Ascending aorta (tissue), 2 donors: ENCODE measurements at regions not wholly inside any gene's neighbourhood (a gene's known extent, or its start where the extent isn't known, plus 50 kb on each side); places are given as distances from the start of the nearest gene placed in this dataset.
"Not testable (repeated sequence)": the region's sequence is repeated elsewhere in the genome, so short reads cannot be mapped to it uniquely, and the experiment has no call there.

Experiments used
- DNase-seq, 2 donors: peaks; one replicate each; pipeline ENCODE4 v3.0.0-alpha.2; 2019; ENCODE audit warnings: low spot score in 2 of 2
- H3K27ac ChIP-seq, 2 donors: fragments of 200-600 bp; sonication (generic); one replicate each; pipeline ENCODE4 v1.5.1; 2016 to 2017; ENCODE audit warnings: mild to moderate bottlenecking in 1 of 2
- H3K27me3 ChIP-seq: fragments of 200-600 bp; sonication (generic); one replicate; pipeline ENCODE4 v1.5.1; 2017
- H3K36me3 ChIP-seq, 2 donors: fragments of 200-600 bp; sonication (generic); one replicate each; pipeline ENCODE4 v1.5.1; 2016
- H3K4me1 ChIP-seq, 2 donors: fragments of 200-600 bp; sonication (generic); one replicate each; pipeline ENCODE4 v1.5.1; 2016 to 2017; ENCODE audit warnings: mild to moderate bottlenecking in 1 of 2
- H3K4me3 ChIP-seq, 2 donors: fragments of 200-600 bp; sonication (generic); one replicate each; pipeline ENCODE4 v1.5.1; 2016 to 2017; ENCODE audit warnings: mild to moderate bottlenecking in 1 of 2
- H3K9me3 ChIP-seq, 2 donors: fragments of 200-600 bp; sonication (generic); one replicate each; pipeline ENCODE4 v1.5.1; 2016
- intact Hi-C: fragments of 100-400 bp; cut with DNase I; formaldehyde crosslinking; loops from one replicate; pipeline ENCODE4 v1.15.1; 2023
- TF ChIP-seq, protein P1 (sequence below), 3 experiments: fragments of 200-600 bp in 2 of 3; fragments of 450-650 bp in 1 of 3; sonication (generic) in 2 of 3; IDR thresholded peaks; one replicate each; pipeline ENCODE4 v1.5.1; 2016 to 2019; ENCODE audit warnings: antibody characterized with exemption in 3 of 3, mild to moderate bottlenecking in 1 of 3, moderate library complexity in 1 of 3

DNA sequence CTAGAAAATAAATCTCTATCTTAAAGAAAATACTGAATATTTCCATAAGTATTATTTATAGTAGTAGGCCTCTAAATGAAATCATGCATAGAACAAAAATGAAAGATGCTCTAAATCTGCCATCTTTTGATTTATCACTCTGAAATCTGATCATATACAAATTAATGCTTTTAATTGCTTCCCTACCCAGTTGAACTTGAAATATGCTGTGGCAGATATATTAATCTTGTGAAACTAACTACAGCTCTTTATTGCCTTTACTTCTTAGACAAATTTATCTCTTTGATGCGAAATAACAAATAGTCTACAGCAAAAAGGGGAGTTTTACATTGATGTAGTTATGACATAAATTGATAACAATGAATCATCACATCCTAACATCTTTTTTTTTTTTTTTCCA, 510.7 kb upstream of the SLITRK6 start:
- no peak overlapping the region for H3K4me3 ChIP-seq
- no peaks in the 10 kb centered on the region for H3K9me3 ChIP-seq
- no peaks in the 10 kb centered on the region for H3K36me3 ChIP-seq
- H3K27ac ChIP-seq, result no peak overlapping the region
- no peaks in the 10 kb centered on the region for H3K27me3 ChIP-seq
- no peaks in the 10 kb centered on the region for H3K4me1 ChIP-seq
- intact Hi-C loops, result no loop called here
- no peak for DNase-seq
- TF ChIP-seq, protein P1, sequence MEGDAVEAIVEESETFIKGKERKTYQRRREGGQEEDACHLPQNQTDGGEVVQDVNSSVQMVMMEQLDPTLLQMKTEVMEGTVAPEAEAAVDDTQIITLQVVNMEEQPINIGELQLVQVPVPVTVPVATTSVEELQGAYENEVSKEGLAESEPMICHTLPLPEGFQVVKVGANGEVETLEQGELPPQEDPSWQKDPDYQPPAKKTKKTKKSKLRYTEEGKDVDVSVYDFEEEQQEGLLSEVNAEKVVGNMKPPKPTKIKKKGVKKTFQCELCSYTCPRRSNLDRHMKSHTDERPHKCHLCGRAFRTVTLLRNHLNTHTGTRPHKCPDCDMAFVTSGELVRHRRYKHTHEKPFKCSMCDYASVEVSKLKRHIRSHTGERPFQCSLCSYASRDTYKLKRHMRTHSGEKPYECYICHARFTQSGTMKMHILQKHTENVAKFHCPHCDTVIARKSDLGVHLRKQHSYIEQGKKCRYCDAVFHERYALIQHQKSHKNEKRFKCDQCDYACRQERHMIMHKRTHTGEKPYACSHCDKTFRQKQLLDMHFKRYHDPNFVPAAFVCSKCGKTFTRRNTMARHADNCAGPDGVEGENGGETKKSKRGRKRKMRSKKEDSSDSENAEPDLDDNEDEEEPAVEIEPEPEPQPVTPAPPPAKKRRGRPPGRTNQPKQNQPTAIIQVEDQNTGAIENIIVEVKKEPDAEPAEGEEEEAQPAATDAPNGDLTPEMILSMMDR (IDR thresholded peaks at IDR 0.05), result no peak

DNA sequence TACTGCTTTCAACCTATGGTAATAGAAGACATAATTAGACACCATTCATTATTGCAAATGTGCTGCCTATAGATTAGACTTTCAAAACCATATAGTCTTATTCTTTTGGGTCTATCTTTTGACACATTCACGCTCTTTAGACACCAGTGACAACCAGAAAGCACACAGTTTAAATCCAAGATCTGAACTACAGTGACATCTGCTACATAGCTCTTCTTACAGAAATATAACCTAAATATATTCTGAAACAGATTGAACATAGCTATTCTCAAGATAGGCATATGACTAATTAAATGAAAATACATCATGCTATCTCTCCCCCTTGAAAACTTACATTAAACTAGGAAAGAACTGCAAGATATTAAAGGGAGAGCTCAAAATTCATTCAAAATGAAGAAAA, 514.2 kb upstream of the SLITRK6 start:
- Histone ChIP-seq H3K27ac (no peak overlapping the region), H3K36me3 (no peaks in the 10 kb centered on the region), H3K27me3 (no peaks in the 10 kb centered on the region), H3K9me3 (no peaks in the 10 kb centered on the region), H3K4me3 (no peak overlapping the region), H3K4me1 (no peaks in the 10 kb centered on the region)
- intact Hi-C loops, result no loop called here
- TF ChIP-seq, protein P1 (IDR thresholded peaks at IDR 0.05), result no peak
- DNase-seq, result no peak

DNA sequence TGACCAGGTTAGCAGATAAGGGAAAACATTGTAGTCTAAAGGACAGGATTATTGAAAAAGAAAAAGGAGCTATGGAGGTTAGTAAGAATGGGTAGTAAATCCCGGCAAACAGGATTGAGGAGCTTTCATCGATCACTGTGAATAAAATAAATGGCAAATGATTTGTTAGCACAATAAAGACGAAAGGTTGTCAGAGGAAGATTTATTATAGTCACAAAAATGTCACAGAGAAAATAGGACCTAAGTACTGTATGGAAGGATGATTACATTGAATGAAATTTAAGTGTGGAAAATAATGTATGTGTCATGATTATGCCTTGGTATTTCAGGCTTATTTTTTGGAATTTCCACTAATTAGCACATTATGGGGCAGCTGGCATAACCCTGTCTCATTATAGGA, 519.2 kb upstream of the SLITRK6 start:
- DNase-seq, result no peak
- no peaks in the 10 kb centered on the region for H3K9me3 ChIP-seq
- no peaks in the 10 kb centered on the region for H3K27me3 ChIP-seq
- no peaks in the 10 kb centered on the region for H3K36me3 ChIP-seq
- no peaks in the 10 kb centered on the region for H3K4me1 ChIP-seq
- TF ChIP-seq, protein P1 (IDR thresholded peaks at IDR 0.05), result no peak
- no peak overlapping the region for H3K4me3 ChIP-seq
- H3K27ac ChIP-seq, result no peak overlapping the region
- intact Hi-C loops, result no loop called here

GRCh38 chr13:86324191-86324590, 525.0 kb upstream of the SLITRK6 start:
- no peaks in the 10 kb centered on the region for H3K4me1 ChIP-seq
- TF ChIP-seq, protein P1 (IDR thresholded peaks at IDR 0.05), result no peak
- DNase-seq, result no peak
- no peak overlapping the region for H3K4me3 ChIP-seq
- H3K9me3 ChIP-seq, result no peaks in the 10 kb centered on the region
- no peaks in the 10 kb centered on the region for H3K36me3 ChIP-seq
- H3K27ac ChIP-seq, result no peak overlapping the region
- H3K27me3 ChIP-seq, result no peaks in the 10 kb centered on the region
- intact Hi-C loops, result no loop called here

GRCh38 chr13:86355301-86355700, 556.1 kb upstream of the SLITRK6 start:
- Histone ChIP-seq H3K4me3 (no peak overlapping the region), H3K27me3 (no peaks in the 10 kb centered on the region), H3K36me3 (no peaks in the 10 kb centered on the region), H3K9me3 (no peaks in the 10 kb centered on the region), H3K27ac (no peak overlapping the region), H3K4me1 (no peaks in the 10 kb centered on the region)
- DNase-seq, result no peak
- TF ChIP-seq, protein P1 (IDR thresholded peaks at IDR 0.05), result no peak
- intact Hi-C loops, result no loop called here

DNA sequence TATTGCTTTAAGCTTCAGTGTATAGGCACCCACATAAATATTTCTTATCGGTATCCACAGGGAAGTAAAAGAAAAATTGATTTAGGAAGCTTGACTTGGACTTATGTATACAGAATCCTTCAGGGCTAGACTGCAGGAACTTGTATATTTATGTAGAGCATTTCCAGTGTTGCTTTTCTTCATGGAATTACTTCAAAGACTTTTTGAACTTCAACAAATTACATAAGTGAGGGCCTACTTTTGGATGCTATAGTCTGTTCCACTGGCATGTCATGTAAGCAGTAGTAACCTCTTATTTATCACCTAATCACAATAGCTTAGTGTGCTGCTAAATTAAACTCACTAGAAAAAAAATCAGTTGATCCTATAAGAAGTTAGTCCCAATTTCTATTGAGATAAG, 557.9 kb upstream of the SLITRK6 start:
- no peak for DNase-seq
- no peaks in the 10 kb centered on the region for H3K9me3 ChIP-seq
- no peaks in the 10 kb centered on the region for H3K4me1 ChIP-seq
- H3K27ac ChIP-seq, result no peak overlapping the region
- H3K4me3 ChIP-seq, result no peak overlapping the region
- H3K27me3 ChIP-seq, result no peaks in the 10 kb centered on the region
- H3K36me3 ChIP-seq, result no peaks in the 10 kb centered on the region
- TF ChIP-seq, protein P1 (IDR thresholded peaks at IDR 0.05), result no peak
- intact Hi-C loops, result no loop called here

- intact Hi-C loops, H3K9me3 ChIP-seq, H3K36me3 ChIP-seq, H3K4me1 ChIP-seq, DNase-seq, H3K4me3 ChIP-seq, H3K27ac ChIP-seq, H3K27me3 ChIP-seq: not testable (repeated sequence)
These were observed 564.5 kb upstream of the SLITRK6 start for GRCh38 chr13:86363749-86364148.
